NCI-H128 (cell line): ENCODE measurements at regions not wholly inside any gene's neighbourhood (a gene's known extent, or its start where the extent isn't known, plus 50 kb on each side); places are given as distances from the start of the nearest gene placed in this dataset.

Experiments
- DNase-seq: peaks from one replicate; lab custom pipeline; 2025; ENCODE audit not compliant: unreplicated experiment; lab: John Stamatoyannopoulos, UW

- DNase-seq: no peak
Measured at GRCh38 chr5:20476016-20476415, 488.0 kb upstream of the CDH18 start.

GRCh38 chr5:20470997-20471396, 483.0 kb upstream of the CDH18 start:
- no peak for DNase-seq

- no peak for DNase-seq
Measured at GRCh38 chr5:20469792-20470191, 481.8 kb upstream of the CDH18 start.

- DNase-seq: no peak
Measured at GRCh38 chr5:20469390-20469789, 481.4 kb upstream of the CDH18 start.

GRCh38 chr5:20466512-20466911, 478.5 kb upstream of the CDH18 start:
- no peak for DNase-seq

GRCh38 chr5:20463206-20463605, 475.2 kb upstream of the CDH18 start:
- no peak for DNase-seq

- no peak for DNase-seq
Measured at GRCh38 chr5:20446121-20446520, 458.1 kb upstream of the CDH18 start.

- no peak for DNase-seq
Measured at GRCh38 chr5:20445326-20445860, 457.4 kb upstream of the CDH18 start.

GRCh38 chr5:20434786-20435185, 446.8 kb upstream of the CDH18 start:
- no peak for DNase-seq

- DNase-seq: no peak
Measured at GRCh38 chr5:20420991-20421595, 433.1 kb upstream of the CDH18 start.
